H1 (cell line): ENCODE measurements at regions not wholly inside any gene's neighbourhood (a gene's known extent, or its start where the extent isn't known, plus 50 kb on each side); places are given as distances from the start of the nearest gene placed in this dataset.

Experiments used
- CTCF ChIA-PET: fragments of 300-600 bp; sonication (Branson Sonifier 250); formaldehyde crosslinking; loops from one replicate; lab custom pipeline; 2021; ENCODE audit not compliant: partially characterized antibody; lab: Charles Lee
- POLR2A ChIA-PET: fragments of 300-600 bp; sonication (Branson Sonifier 250); formaldehyde crosslinking; loops from one replicate; lab custom pipeline; 2021; ENCODE audit warnings: inconsistent platforms; ENCODE audit not compliant: partially characterized antibody; lab: Charles Lee
- DNase-seq, 2 experiments: peaks; one replicate each; pipeline versions ENCODE4 v3.0.0 to v3.0.0-alpha.2; 2010 to 2022; ENCODE audit warnings: low spot score in 2 of 2, low read depth in 1 of 2, mixed read lengths in 1 of 2
- FAIRE-seq: peaks from 2 replicates; lab custom pipeline; 2011; peaks lifted over from hg19 to GRCh38; lab: Jason Lieb, UNC
- H2AFZ ChIP-seq: 2 replicates; pipeline ENCODE4 v1.8.1; 2012; ENCODE audit warnings: low read length, inconsistent platforms
- H2AK5ac ChIP-seq: 2 replicates; pipeline ENCODE4 v1.6.1; 2013; ENCODE audit warnings: low read depth, low read length
- H2BK120ac ChIP-seq: replicated peaks from 2 replicates; pipeline ENCODE3; 2013; ENCODE audit warnings: low read depth, low read length, inconsistent platforms
- H2BK12ac ChIP-seq: 2 replicates; pipeline ENCODE4 v1.6.1; 2013; ENCODE audit warnings: low read depth, low read length
- H2BK15ac ChIP-seq: 2 replicates; pipeline ENCODE4 v1.6.1; 2013; ENCODE audit warnings: low read length
- H2BK20ac ChIP-seq: 2 replicates; pipeline ENCODE4 v1.6.1; 2013; ENCODE audit warnings: low read length
- H2BK5ac ChIP-seq: 2 replicates; pipeline ENCODE4 v1.6.1; 2013; ENCODE audit warnings: low read depth, low read length
- H3K14ac ChIP-seq: 2 replicates; pipeline ENCODE4 v1.6.1; 2013; ENCODE audit warnings: inconsistent platforms; ENCODE audit not compliant: insufficient read length
- H3K18ac ChIP-seq: 2 replicates; pipeline ENCODE4 v1.6.1; 2013; ENCODE audit warnings: low read length; ENCODE audit errors: extremely low read depth
- H3K23ac ChIP-seq: 2 replicates; pipeline ENCODE4 v1.6.1; 2013; ENCODE audit warnings: inconsistent platforms; ENCODE audit not compliant: insufficient read length
- H3K23me2 ChIP-seq: 2 replicates; pipeline ENCODE4 v1.6.1; 2013; ENCODE audit warnings: low read depth, low read length
- H3K27ac ChIP-seq: 2 replicates; pipeline ENCODE4 v1.6.1; 2011; ENCODE audit warnings: low read depth, low read length, inconsistent platforms
- H3K27me3 ChIP-seq, 4 experiments: replicated peaks in 1 of 4; 1 replicate in 1 of 4; 2 replicates in 3 of 4; pipeline versions ENCODE4 v1.6.1 to v1.8.1; 2011 to 2013; ENCODE audit warnings: low read length in 3 of 4, mild to moderate bottlenecking in 3 of 4, inconsistent platforms in 2 of 4, mixed read lengths in 2 of 4, moderate library complexity in 1 of 4; ENCODE audit not compliant: control insufficient read depth in 3 of 4, insufficient read depth in 3 of 4; ENCODE audit errors: extremely low read depth in 1 of 4
- H3K36me3 ChIP-seq, 4 experiments: 2 replicates each; pipeline versions ENCODE4 v1.6.1 to v1.8.1; 2011 to 2013; ENCODE audit warnings: mild to moderate bottlenecking in 4 of 4, low read length in 3 of 4, moderate library complexity in 2 of 4, control low read depth in 1 of 4, inconsistent platforms in 1 of 4; ENCODE audit not compliant: insufficient read depth in 4 of 4, control insufficient read depth in 2 of 4
- H3K4ac ChIP-seq: replicated peaks from 2 replicates; pipeline ENCODE3; 2013; ENCODE audit warnings: low read length, low read depth, mixed read lengths, inconsistent platforms; ENCODE audit not compliant: insufficient read length
- H3K4me1 ChIP-seq, 4 experiments: replicated peaks in 1 of 4; 1 replicate in 1 of 4; 2 replicates in 3 of 4; pipeline versions ENCODE4 v1.6.1 to v1.8.1; 2011 to 2013; ENCODE audit warnings: low read length in 3 of 4, inconsistent platforms in 2 of 4, mixed read lengths in 1 of 4; ENCODE audit not compliant: insufficient read depth in 4 of 4, control insufficient read depth in 3 of 4
- H3K4me2 ChIP-seq, 2 experiments: 2 replicates each; pipeline versions ENCODE4 v1.6.1 to v1.8.1; 2011 to 2013; ENCODE audit warnings: low read depth in 2 of 2, low read length in 2 of 2, control low read depth in 1 of 2, inconsistent platforms in 1 of 2, mild to moderate bottlenecking in 1 of 2; ENCODE audit not compliant: insufficient read depth in 1 of 2
- H3K4me3 ChIP-seq, 4 experiments: fragments of 200-600, 300-600 bp in 1 of 4; sonication (generic), shearing (Covaris generic), sonication (Bioruptor Twin) in 1 of 4; 2 replicates each; pipeline versions ENCODE4 v1.5.1 to v1.8.1; 2011 to 2016; ENCODE audit warnings: low read length in 4 of 4, low read depth in 3 of 4, control low read depth in 2 of 4, inconsistent platforms in 2 of 4, mild to moderate bottlenecking in 2 of 4, mixed read lengths in 1 of 4, moderate library complexity in 1 of 4; ENCODE audit not compliant: insufficient read depth in 2 of 4; ENCODE audit errors: extremely low read depth in 1 of 4
- H3K56ac ChIP-seq: replicated peaks from 2 replicates; pipeline ENCODE3; 2013; ENCODE audit warnings: low read depth, mild to moderate bottlenecking, mixed read lengths, low read length, inconsistent platforms; ENCODE audit not compliant: insufficient read length
- H3K79me1 ChIP-seq: 2 replicates; pipeline ENCODE4 v1.6.1; 2013; ENCODE audit warnings: low read depth, low read length, control low read depth
- H3K79me2 ChIP-seq, 2 experiments: 2 replicates each; pipeline versions ENCODE4 v1.6.1 to v1.8.1; 2012 to 2013; ENCODE audit warnings: low read length in 2 of 2, mild to moderate bottlenecking in 2 of 2, inconsistent platforms in 1 of 2; ENCODE audit not compliant: insufficient read depth in 2 of 2, control insufficient read depth in 1 of 2
- H3K9ac ChIP-seq, 4 experiments: replicated peaks in 1 of 4; 1 replicate in 1 of 4; 2 replicates in 3 of 4; pipeline versions ENCODE4 v1.6.1 to v1.8.1; 2011 to 2013; ENCODE audit warnings: low read depth in 3 of 4, low read length in 3 of 4, control low read depth in 2 of 4, mild to moderate bottlenecking in 2 of 4, moderate library complexity in 2 of 4, inconsistent platforms in 1 of 4; ENCODE audit errors: extremely low read depth in 1 of 4
- H3K9me3 ChIP-seq, 2 experiments: 2 replicates each; pipeline versions ENCODE4 v1.6.1 to v1.8.1; 2012 to 2013; ENCODE audit warnings: mild to moderate bottlenecking in 2 of 2, moderate library complexity in 2 of 2, control low read depth in 1 of 2, inconsistent platforms in 1 of 2, low read depth in 1 of 2, low read length in 1 of 2, mixed read lengths in 1 of 2; ENCODE audit not compliant: insufficient read depth in 2 of 2
- H4K20me1 ChIP-seq, 2 experiments: replicated peaks in 1 of 2; 2 replicates each; pipeline versions ENCODE3 to v1.8.1; 2011 to 2013; ENCODE audit warnings: inconsistent platforms in 2 of 2, low read length in 2 of 2, mild to moderate bottlenecking in 1 of 2; ENCODE audit not compliant: insufficient read depth in 2 of 2, control insufficient read depth in 1 of 2
- H4K5ac ChIP-seq: 2 replicates; pipeline ENCODE4 v1.6.1; 2013; ENCODE audit warnings: low read length, low read depth, mixed read lengths, inconsistent platforms; ENCODE audit not compliant: insufficient read length
- H4K8ac ChIP-seq: 2 replicates; pipeline ENCODE4 v1.8.0; 2013; ENCODE audit warnings: mild to moderate bottlenecking, moderate library complexity, low read length, inconsistent platforms; ENCODE audit not compliant: insufficient read depth; ENCODE audit errors: extremely low read depth
- H4K91ac ChIP-seq: replicated peaks from 2 replicates; pipeline ENCODE3; 2013; ENCODE audit warnings: low read length, mixed read lengths, inconsistent platforms; ENCODE audit not compliant: insufficient read length
- BCL11A ChIP-seq, 2 experiments: IDR thresholded peaks; one replicate each; pipeline ENCODE4 v1.6.1; 2011; ENCODE audit warnings: low read depth in 2 of 2, low read length in 2 of 2, mild to moderate bottlenecking in 2 of 2
- CBX5 ChIP-seq: fragments of 300-800, 300-1000 bp; sonication (generic); IDR thresholded peaks from 2 replicates; pipeline ENCODE4 v1.7.1; 2016; ENCODE audit warnings: antibody characterized with exemption, low read length, low read depth
- FOSL1 ChIP-seq: IDR thresholded peaks from 2 replicates; pipeline ENCODE4 v1.6.1; 2011; ENCODE audit warnings: mild to moderate bottlenecking, low read depth, low read length, moderate library complexity; ENCODE audit not compliant: insufficient read depth
- POU5F1 ChIP-seq: IDR thresholded peaks from 2 replicates; pipeline ENCODE4 v1.6.1; 2011; ENCODE audit warnings: low read depth, mild to moderate bottlenecking, low read length, moderate library complexity
- SIX5 ChIP-seq: IDR thresholded peaks from 2 replicates; pipeline ENCODE4 v1.6.1; 2011; ENCODE audit warnings: mild to moderate bottlenecking, low read depth, low read length
- SUZ12 ChIP-seq: fragments of 200-600 bp; sonication (generic); IDR thresholded peaks from 2 replicates; pipeline ENCODE4 v1.6.1; 2012; ENCODE audit warnings: mild to moderate bottlenecking, inconsistent platforms, low read length, moderate library complexity, mixed read lengths
- TAF1 ChIP-seq: IDR thresholded peaks from 2 replicates; pipeline ENCODE4 v1.6.1; 2011; ENCODE audit warnings: mild to moderate bottlenecking, low read depth, low read length
- YY1 ChIP-seq: IDR thresholded peaks from 2 replicates; pipeline ENCODE4 v1.6.1; 2011; ENCODE audit warnings: low read depth, mild to moderate bottlenecking, low read length
- WGBS, 2 experiments: shearing (Covaris generic) in 1 of 2; methylation state at CpG; one replicate each; pipeline versions ENCODE4 v1.1.6 to v1.1.7; 2013 to 2015; ENCODE audit warnings: low lambda C conversion rate in 2 of 2, mixed read lengths in 2 of 2, inconsistent platforms in 1 of 2, low coverage in 1 of 2, missing lambda C conversion rate in 1 of 2; ENCODE audit not compliant: insufficient replicate concordance in 2 of 2, insufficient coverage in 1 of 2, insufficient read length in 1 of 2; ENCODE audit errors: extremely low coverage in 1 of 2, missing lambda C conversion rate in 1 of 2; 5-methylcytosine and 5-hydroxymethylcytosine counted together
- TF ChIP-seq, protein P1 (sequence below), 3 experiments: IDR thresholded peaks; 1 replicate in 2 of 3; 2 replicates in 1 of 3; pipeline versions ENCODE4 v1.5.1 to v1.6.1; 2011; ENCODE audit warnings: low read length in 3 of 3, mild to moderate bottlenecking in 3 of 3, inconsistent platforms in 2 of 3, low read depth in 1 of 3, moderate library complexity in 1 of 3; ENCODE audit not compliant: insufficient read depth in 1 of 3; ENCODE audit errors: control extremely low read depth in 1 of 3

- H3K18ac ChIP-seq = no peak overlapping the region
- H2BK12ac ChIP-seq = no peak overlapping the region
- POLR2A ChIA-PET = no interaction called here
- H4K91ac ChIP-seq = no peak overlapping the region
- H3K4me3 ChIP-seq = no peak overlapping the region
- peak overlapping the region in 1 of 2 experiments; percentile 6; a peak in 1 of 4 replicates for H3K4me2 ChIP-seq
- H4K5ac ChIP-seq = no peak overlapping the region
- no peak overlapping the region for H2AFZ ChIP-seq
- no peaks in the 10 kb centered on the region for H3K36me3 ChIP-seq
- H2AK5ac ChIP-seq = no peak overlapping the region
- no peak for FAIRE-seq
- no peaks in the 10 kb centered on the region for H3K27me3 ChIP-seq
- H4K8ac ChIP-seq = no peak overlapping the region
- TF ChIP-seq CBX5 = no peak
- TF ChIP-seq, protein P1, sequence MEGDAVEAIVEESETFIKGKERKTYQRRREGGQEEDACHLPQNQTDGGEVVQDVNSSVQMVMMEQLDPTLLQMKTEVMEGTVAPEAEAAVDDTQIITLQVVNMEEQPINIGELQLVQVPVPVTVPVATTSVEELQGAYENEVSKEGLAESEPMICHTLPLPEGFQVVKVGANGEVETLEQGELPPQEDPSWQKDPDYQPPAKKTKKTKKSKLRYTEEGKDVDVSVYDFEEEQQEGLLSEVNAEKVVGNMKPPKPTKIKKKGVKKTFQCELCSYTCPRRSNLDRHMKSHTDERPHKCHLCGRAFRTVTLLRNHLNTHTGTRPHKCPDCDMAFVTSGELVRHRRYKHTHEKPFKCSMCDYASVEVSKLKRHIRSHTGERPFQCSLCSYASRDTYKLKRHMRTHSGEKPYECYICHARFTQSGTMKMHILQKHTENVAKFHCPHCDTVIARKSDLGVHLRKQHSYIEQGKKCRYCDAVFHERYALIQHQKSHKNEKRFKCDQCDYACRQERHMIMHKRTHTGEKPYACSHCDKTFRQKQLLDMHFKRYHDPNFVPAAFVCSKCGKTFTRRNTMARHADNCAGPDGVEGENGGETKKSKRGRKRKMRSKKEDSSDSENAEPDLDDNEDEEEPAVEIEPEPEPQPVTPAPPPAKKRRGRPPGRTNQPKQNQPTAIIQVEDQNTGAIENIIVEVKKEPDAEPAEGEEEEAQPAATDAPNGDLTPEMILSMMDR (IDR thresholded peaks at IDR 0.05; ENCODE audit: control extremely low read depth in 1 of 3, insufficient read depth in 1 of 3, low read depth in 1 of 3, low read length in 3 of 3) = no peak
- no peak for TF ChIP-seq YY1
- no peak for TF ChIP-seq SIX5
- no peak for TF ChIP-seq POU5F1
- no peak for TF ChIP-seq SUZ12
- TF ChIP-seq BCL11A (IDR thresholded peaks at IDR 0.05; ENCODE audit: low read depth in 2 of 2, low read length in 2 of 2) = no peak
- TF ChIP-seq FOSL1 = no peak
- TF ChIP-seq TAF1 = no peak
- TF ChIP-seq, all 59 proteins: peak for 0
- no peaks in the 10 kb centered on the region for H3K9me3 ChIP-seq
- no peak overlapping the region for H3K23ac ChIP-seq
- no peak overlapping the region for H2BK120ac ChIP-seq
- CTCF ChIA-PET = no interaction called here
- H3K14ac ChIP-seq = no peak overlapping the region
- H2BK5ac ChIP-seq = no peak overlapping the region
- H4K20me1 ChIP-seq = no peaks in the 10 kb centered on the region
- no peak overlapping the region for H3K4ac ChIP-seq
- H3K79me2 ChIP-seq = no peaks in the 10 kb centered on the region
- DNase-seq = no peak
- no peak overlapping the region for H2BK20ac ChIP-seq
- no peaks in the 10 kb centered on the region for H3K23me2 ChIP-seq
- 0% methylated on average over 1 of the region's 1 CpG; no CpG with 5 or more reads in 1 of the 2 experiments for WGBS, 2 experiments
- no peak overlapping the region for H2BK15ac ChIP-seq
- no peak overlapping the region for H3K27ac ChIP-seq
- H3K4me1 ChIP-seq = peaks cover 0 to 6% (median 4%) of the 10 kb centered on the region in 4 experiments; a peak in 4 of 7 replicates
- H3K56ac ChIP-seq = no peak overlapping the region
- H3K9ac ChIP-seq = no peak overlapping the region
- no peaks in the 10 kb centered on the region for H3K79me1 ChIP-seq
Measured at GRCh38 chr3:164864454-164864853, 213.8 kb downstream of the SI start.
